ENCODE measurements at regions not wholly inside any gene's neighbourhood (a gene's known extent, or its start where the extent isn't known, plus 50 kb on each side); places are given as distances from the start of the nearest gene placed in this dataset.
"Not testable (repeated sequence)": the region's sequence is repeated elsewhere in the genome, so short reads cannot be mapped to it uniquely, and the experiment has no call there.

DNA sequence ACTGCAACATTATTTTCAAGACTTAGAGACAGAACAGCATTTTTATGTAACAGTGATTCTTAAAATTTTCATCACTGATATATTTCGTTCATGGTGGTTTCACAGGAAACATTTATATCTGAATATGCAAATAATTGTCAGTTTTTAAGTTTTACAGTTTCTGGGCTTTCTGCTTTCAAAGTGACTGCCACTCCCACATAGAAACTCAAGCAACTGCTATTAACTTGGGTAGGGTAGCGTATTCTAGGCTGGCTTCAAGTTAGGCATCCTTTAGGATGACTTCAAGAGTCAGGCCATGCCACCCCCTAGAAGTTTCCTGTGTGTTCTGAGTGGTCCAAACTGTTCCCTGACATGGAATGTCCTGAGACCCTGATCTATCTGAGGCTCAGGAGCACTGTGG is 123.6 kb upstream of the TSPAN8 start:
- H3K4me3 ChIP-seq (ENCODE audit: low read depth, low read length): no peak overlapping the region
- TF ChIP-seq, protein P1, sequence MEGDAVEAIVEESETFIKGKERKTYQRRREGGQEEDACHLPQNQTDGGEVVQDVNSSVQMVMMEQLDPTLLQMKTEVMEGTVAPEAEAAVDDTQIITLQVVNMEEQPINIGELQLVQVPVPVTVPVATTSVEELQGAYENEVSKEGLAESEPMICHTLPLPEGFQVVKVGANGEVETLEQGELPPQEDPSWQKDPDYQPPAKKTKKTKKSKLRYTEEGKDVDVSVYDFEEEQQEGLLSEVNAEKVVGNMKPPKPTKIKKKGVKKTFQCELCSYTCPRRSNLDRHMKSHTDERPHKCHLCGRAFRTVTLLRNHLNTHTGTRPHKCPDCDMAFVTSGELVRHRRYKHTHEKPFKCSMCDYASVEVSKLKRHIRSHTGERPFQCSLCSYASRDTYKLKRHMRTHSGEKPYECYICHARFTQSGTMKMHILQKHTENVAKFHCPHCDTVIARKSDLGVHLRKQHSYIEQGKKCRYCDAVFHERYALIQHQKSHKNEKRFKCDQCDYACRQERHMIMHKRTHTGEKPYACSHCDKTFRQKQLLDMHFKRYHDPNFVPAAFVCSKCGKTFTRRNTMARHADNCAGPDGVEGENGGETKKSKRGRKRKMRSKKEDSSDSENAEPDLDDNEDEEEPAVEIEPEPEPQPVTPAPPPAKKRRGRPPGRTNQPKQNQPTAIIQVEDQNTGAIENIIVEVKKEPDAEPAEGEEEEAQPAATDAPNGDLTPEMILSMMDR (IDR thresholded peaks at IDR 0.05; ENCODE audit: borderline replicate concordance, insufficient read depth, low read depth, low read length): no peak

DNA sequence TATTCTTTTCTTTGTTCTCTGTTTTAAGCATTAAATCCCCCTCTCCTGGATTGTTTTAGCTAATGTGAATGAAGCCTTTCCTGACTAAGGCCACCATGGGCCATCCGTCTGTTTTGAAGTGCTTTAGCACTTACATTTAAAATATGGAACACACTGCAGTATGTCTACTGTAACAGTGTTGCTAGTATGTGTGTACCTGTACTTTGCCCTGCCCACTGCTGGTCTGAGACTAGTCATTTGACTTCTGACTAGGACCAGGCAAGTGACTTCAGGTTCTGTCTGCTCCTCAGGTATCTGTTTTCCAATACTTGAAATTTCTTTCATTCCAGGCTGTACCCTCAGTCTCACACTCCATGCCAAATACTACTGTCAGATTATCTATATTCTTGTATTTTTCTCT is 120.1 kb upstream of the TSPAN8 start:
- TF ChIP-seq, protein P1 (IDR thresholded peaks at IDR 0.05; ENCODE audit: borderline replicate concordance, insufficient read depth, low read depth, low read length): no peak

DNA sequence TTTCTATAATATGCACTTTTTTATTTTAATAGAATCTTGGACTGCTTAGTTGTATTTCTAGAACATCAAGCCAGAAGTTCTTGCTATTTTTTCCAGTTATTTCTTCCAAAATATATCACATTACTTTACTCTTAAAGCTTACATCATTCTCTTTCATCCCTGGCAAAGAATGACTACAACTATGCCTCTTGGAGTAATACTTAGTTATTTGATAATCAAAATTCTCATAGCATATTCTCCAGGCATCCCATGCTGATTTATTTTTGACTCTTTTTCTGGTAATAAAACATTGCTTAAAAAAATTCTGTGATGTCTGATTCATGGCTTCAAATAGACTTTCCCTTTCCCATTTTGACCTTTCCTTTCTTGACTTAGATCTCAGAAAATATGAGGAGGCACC is 118.7 kb upstream of the TSPAN8 start:
- H3K4me3 ChIP-seq (ENCODE audit: low read depth, low read length): no peak overlapping the region
- TF ChIP-seq, protein P1 (IDR thresholded peaks at IDR 0.05; ENCODE audit: borderline replicate concordance, insufficient read depth, low read depth, low read length): no peak

More for the DNA sequence above, 120.1 kb upstream of the TSPAN8 start:
- H3K4me3 ChIP-seq (ENCODE audit: low read depth, low read length): no peak overlapping the region

GRCh38 chr12:71270794-71271193 is 113.0 kb upstream of the TSPAN8 start:
- H3K4me3 ChIP-seq (ENCODE audit: low read depth, low read length): not testable (repeated sequence)

DNA sequence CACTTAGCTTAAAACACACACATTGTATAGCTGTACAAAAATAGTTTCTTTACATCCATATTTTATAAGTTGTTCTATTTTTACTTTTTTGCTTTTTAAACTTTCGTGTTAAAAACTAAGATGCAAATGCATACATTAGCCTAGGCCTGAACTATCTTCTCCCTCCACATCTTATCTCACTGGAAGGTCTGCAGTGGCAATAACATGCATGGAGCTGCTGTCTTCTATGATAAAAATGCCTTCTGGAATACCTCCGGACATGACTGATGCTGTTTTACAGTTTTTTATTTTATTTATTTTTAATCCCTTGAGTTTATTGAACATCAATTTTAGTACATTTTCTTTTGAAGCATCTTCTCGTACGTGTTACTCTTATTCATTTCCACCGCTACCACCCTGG is 112.3 kb upstream of the TSPAN8 start:
- no peak overlapping the region for H3K4me3 ChIP-seq (ENCODE audit: low read depth, low read length)
- TF ChIP-seq, protein P1 (IDR thresholded peaks at IDR 0.05; ENCODE audit: borderline replicate concordance, insufficient read depth, low read depth, low read length): no peak

GRCh38 chr12:71269281-71269598 is 111.4 kb upstream of the TSPAN8 start:
- TF ChIP-seq, protein P1 (IDR thresholded peaks at IDR 0.05; ENCODE audit: borderline replicate concordance, insufficient read depth, low read depth, low read length): no peak
- no peak overlapping the region for H3K4me3 ChIP-seq (ENCODE audit: low read depth, low read length)

GRCh38 chr12:71268598-71269280 is 110.9 kb upstream of the TSPAN8 start:
- no peak overlapping the region for H3K4me3 ChIP-seq (ENCODE audit: low read depth, low read length)
- TF ChIP-seq, protein P1 (IDR thresholded peaks at IDR 0.05; ENCODE audit: borderline replicate concordance, insufficient read depth, low read depth, low read length): no peak

GRCh38 chr12:71266606-71267005 is 108.8 kb upstream of the TSPAN8 start:
- no peak overlapping the region for H3K4me3 ChIP-seq (ENCODE audit: low read depth, low read length)
- TF ChIP-seq, protein P1 (IDR thresholded peaks at IDR 0.05; ENCODE audit: borderline replicate concordance, insufficient read depth, low read depth, low read length): no peak

GRCh38 chr12:71265731-71266130 is 107.9 kb upstream of the TSPAN8 start:
- not testable (repeated sequence) for H3K4me3 ChIP-seq (ENCODE audit: low read depth, low read length)
